Ishikawa (cell line): ENCODE measurements at regions not wholly inside any gene's neighbourhood (a gene's known extent, or its start where the extent isn't known, plus 50 kb on each side); places are given as distances from the start of the nearest gene placed in this dataset.

Experiments
- CREB1 ChIP-seq: IDR thresholded peaks from 2 replicates; pipeline ENCODE4 v1.6.1; 2012; ENCODE audit warnings: low read depth
- EP300 ChIP-seq: IDR thresholded peaks from 2 replicates; pipeline ENCODE4 v1.6.1; 2012; ENCODE audit warnings: borderline replicate concordance
- FOXM1 ChIP-seq: IDR thresholded peaks from 2 replicates; pipeline ENCODE4 v1.6.1; 2012; ENCODE audit warnings: low read depth, borderline replicate concordance
- MAX ChIP-seq: IDR thresholded peaks from 2 replicates; pipeline ENCODE4 v1.6.1; 2012
- NFIC ChIP-seq: IDR thresholded peaks from 2 replicates; pipeline ENCODE4 v1.6.1; 2012
- TCF12 ChIP-seq: IDR thresholded peaks from 2 replicates; pipeline ENCODE4 v1.6.1; 2012; ENCODE audit warnings: low read depth
- YY1 ChIP-seq: IDR thresholded peaks from 2 replicates; pipeline ENCODE4 v1.6.1; 2012; ENCODE audit warnings: low read depth

- no peak for TF ChIP-seq FOXM1
- TF ChIP-seq MAX = no peak
- 0 out of 2 replicates have a peak, but pooled peaks have one; percentile 22 for TF ChIP-seq TCF12
- TF ChIP-seq EP300 = no peak
- TF ChIP-seq YY1 = no peak
- TF ChIP-seq CREB1 = no peak
- TF ChIP-seq NFIC = no peak
Observed at GRCh38 chr4:42709392-42710065, 52.6 kb upstream of the ATP8A1 start.
